VCaP (cell line): ENCODE measurements at regions not wholly inside any gene's neighbourhood (a gene's known extent, or its start where the extent isn't known, plus 50 kb on each side); places are given as distances from the start of the nearest gene placed in this dataset.

Experiments
- H3K27ac ChIP-seq: fragments of 450-650 bp; 2 replicates; pipeline ENCODE4 v1.5.1; 2017
- CTCF ChIP-seq: fragments of 450-650 bp; conservative IDR thresholded peaks from 2 replicates; pipeline ENCODE4 v1.5.1; 2017; ENCODE audit warnings: mild to moderate bottlenecking, moderate library complexity

GRCh38 chr5:18091758-18092157 lies 457.5 kb downstream of the TAF11L14 start:
- no peak overlapping the region for H3K27ac ChIP-seq
- TF ChIP-seq CTCF = no peak

- no peak overlapping the region for H3K27ac ChIP-seq
- TF ChIP-seq CTCF = no peak
These were observed 460.8 kb downstream of the TAF11L14 start for GRCh38 chr5:18095061-18095460.

GRCh38 chr5:18097817-18098216 lies 463.6 kb downstream of the TAF11L14 start:
- H3K27ac ChIP-seq = no peak overlapping the region

GRCh38 chr5:18098691-18099090 lies 464.4 kb downstream of the TAF11L14 start:
- no peak for TF ChIP-seq CTCF
- H3K27ac ChIP-seq = no peak overlapping the region

More at GRCh38 chr5:18097817-18098216, 463.6 kb downstream of the TAF11L14 start:
- TF ChIP-seq CTCF = no peak

GRCh38 chr5:18099261-18099660 lies 465.0 kb downstream of the TAF11L14 start:
- no peak for TF ChIP-seq CTCF
- no peak overlapping the region for H3K27ac ChIP-seq

- no peak overlapping the region for H3K27ac ChIP-seq
- no peak for TF ChIP-seq CTCF
These were observed 467.3 kb downstream of the TAF11L14 start for GRCh38 chr5:18101532-18101931.

- no peak overlapping the region for H3K27ac ChIP-seq
- TF ChIP-seq CTCF = no peak
These were observed 468.5 kb downstream of the TAF11L14 start for GRCh38 chr5:18102733-18103132.

- TF ChIP-seq CTCF = no peak
- H3K27ac ChIP-seq = no peak overlapping the region
These were observed 471.2 kb downstream of the TAF11L14 start for GRCh38 chr5:18105449-18105848.
